GM13977 (cell line): ENCODE measurements at regions not wholly inside any gene's neighbourhood (a gene's known extent, or its start where the extent isn't known, plus 50 kb on each side); places are given as distances from the start of the nearest gene placed in this dataset.
"Not testable (repeated sequence)": the region's sequence is repeated elsewhere in the genome, so short reads cannot be mapped to it uniquely, and the experiment has no call there.

Source experiments
- DNase-seq: peaks from one replicate; pipeline ENCODE4 v3.0.0; 2012; ENCODE audit warnings: low spot score
- CTCF ChIP-seq: IDR thresholded peaks from 2 replicates; pipeline ENCODE4 v1.5.1; 2012; ENCODE audit warnings: mild to moderate bottlenecking, control low read depth; ENCODE audit not compliant: insufficient read depth; ENCODE audit errors: extremely low read depth, missing control alignments
- in situ Hi-C: fragments of 300-500 bp; cut with MboI; formaldehyde crosslinking; loops from one replicate; pipeline ENCODE4 v1.12.0; 2022; ENCODE audit warnings: low sequenced_read_pairs, low pct_unique_long_range_greater_than_20kb, mixed read lengths, inconsistent platforms; ENCODE audit not compliant: unreplicated experiment

GRCh38 chr2:185583058-185583816 lies 155.4 kb upstream of the FSIP2 start:
- in situ Hi-C loops, result no loop called here
- no peak for DNase-seq
- no peak for TF ChIP-seq CTCF

- in situ Hi-C loops, DNase-seq: not testable (repeated sequence)
Observed at GRCh38 chr2:185585165-185585564, 153.4 kb upstream of the FSIP2 start.

DNA sequence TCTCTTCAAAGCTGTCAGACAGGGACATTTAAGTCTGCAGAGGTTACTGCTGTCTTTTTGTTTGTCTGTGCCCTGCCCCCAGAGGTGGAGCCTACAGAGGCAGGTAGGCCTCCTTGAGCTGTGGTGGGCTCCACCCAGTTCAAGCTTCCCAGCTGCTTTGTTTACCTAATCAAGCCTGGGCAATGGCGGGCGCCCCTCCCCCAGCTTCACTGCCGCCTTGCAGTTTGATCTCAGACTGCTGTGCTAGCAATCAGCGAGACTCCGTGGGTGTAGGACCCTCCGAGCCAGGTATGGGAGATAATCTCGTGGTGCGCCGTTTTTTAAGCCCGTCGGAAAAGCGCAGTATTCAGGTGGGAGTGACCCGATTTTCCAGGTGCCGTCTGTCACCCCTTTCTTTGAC lies 147.3 kb upstream of the FSIP2 start:
- in situ Hi-C loops, DNase-seq: not testable (repeated sequence)

DNA sequence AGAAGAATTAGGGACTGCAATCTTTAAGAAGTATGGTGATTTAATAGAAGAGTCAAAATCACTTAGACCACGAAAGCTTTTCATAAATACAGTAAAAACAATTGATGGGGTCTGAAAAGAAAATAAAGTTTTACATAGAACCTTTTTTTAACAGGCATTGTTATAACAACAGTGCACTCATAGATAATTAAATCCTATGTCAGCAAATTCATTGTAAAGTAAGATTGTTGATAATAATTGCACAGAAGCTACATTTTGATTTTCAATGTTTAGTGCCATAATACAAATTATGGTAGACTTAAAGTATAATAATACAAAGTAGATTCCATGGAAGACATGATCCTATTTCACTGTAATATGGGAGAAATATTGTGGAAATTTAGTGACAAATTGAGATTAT lies 130.7 kb upstream of the FSIP2 start:
- DNase-seq, result no peak
- TF ChIP-seq CTCF, result no peak
- in situ Hi-C loops, result no loop called here

- DNase-seq, result no peak
- in situ Hi-C loops, result no loop called here
- no peak for TF ChIP-seq CTCF
Observed at GRCh38 chr2:185608799-185609198, 129.8 kb upstream of the FSIP2 start.

DNA sequence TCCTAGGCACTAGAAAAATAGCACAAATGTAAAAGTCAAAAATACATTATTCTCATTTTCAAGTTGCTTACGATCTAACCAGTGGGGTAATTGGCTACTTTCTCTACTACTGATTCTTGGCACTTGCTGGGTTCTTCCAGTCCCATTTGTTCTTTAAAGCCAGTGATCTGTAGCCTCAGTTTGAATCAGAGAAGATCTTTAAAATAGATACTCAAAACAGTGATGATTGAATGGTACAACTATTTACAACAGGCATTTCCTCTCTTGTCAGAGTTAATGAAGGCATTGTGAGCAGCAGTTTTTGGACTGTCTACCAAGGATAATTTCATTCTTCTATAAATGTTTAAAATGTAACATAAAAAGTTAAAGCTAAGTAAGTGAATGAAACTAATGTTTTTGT lies 128.3 kb upstream of the FSIP2 start:
- no peak for DNase-seq
- no peak for TF ChIP-seq CTCF
- in situ Hi-C loops, result no loop called here

DNA sequence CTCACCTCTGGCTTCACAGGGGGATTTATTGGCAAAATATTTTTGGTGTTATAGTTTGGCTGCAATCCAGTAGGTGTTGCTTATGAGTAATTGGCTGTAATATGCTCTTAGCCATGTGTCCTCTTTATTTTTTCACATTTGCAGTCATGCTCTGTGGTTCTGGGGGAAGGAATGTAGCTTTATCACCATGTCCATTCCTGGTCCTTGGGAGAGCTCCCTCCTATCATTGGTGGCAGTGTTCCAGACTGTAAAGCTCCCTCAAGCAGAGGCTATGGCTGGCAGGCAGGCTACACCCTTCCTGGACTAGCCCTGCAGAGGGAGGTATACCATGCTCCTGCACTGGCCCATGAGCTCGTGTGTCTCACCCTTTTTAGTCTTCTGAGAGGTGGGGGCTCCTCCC lies 120.0 kb upstream of the FSIP2 start:
- DNase-seq, result no peak
- in situ Hi-C loops, result no loop called here
- TF ChIP-seq CTCF, result no peak

DNA sequence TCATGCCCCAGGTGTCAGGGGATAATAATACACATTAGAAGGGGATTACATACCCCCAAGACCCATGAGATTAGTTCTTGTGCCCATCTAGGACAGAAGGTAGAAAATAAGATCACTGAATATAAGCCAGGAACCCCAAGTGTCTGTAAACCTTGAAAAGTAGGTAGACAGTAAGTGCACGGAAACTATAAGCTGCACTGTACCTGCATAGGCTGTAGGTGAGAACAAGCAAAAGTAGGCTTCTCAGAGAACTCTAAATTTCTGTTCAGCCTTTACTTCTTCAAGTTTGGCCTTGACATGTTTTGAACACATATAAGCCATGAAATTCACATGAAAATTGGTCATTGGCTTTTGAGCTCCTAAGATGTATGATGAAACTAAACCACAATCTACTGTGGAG lies 113.0 kb upstream of the FSIP2 start:
- no peak for DNase-seq
- TF ChIP-seq CTCF, result no peak
- in situ Hi-C loops, result loop anchor here (25.0 kb wide), 1 partner anchor 837 kb away; no protein-coding TSS in a partner anchor
